WTC11 (cell line): ENCODE measurements at regions not wholly inside any gene's neighbourhood (a gene's known extent, or its start where the extent isn't known, plus 50 kb on each side); places are given as distances from the start of the nearest gene placed in this dataset.
"Not testable (repeated sequence)": the region's sequence is repeated elsewhere in the genome, so short reads cannot be mapped to it uniquely, and the experiment has no call there.

Experiments used
- ESRRA ChIP-seq: sonication (generic); formaldehyde crosslinking; IDR thresholded peaks from 2 replicates; pipeline ENCODE4 v1.8.1; 2022; ENCODE audit warnings: mild to moderate bottlenecking, missing genetic modification reagents, borderline replicate concordance
- FOXJ3 ChIP-seq: sonication (generic); formaldehyde crosslinking; IDR thresholded peaks from 2 replicates; pipeline ENCODE4 v1.9.0; 2021; ENCODE audit warnings: missing genetic modification reagents, mild to moderate bottlenecking, borderline replicate concordance
- TCF7 ChIP-seq: sonication (generic); formaldehyde crosslinking; IDR thresholded peaks from 2 replicates; pipeline ENCODE4 v1.8.0; 2022; ENCODE audit warnings: mild to moderate bottlenecking, low read depth, missing genetic modification reagents, moderate library complexity
- TF ChIP-seq, protein P1 (sequence below): sonication (generic); formaldehyde crosslinking; IDR thresholded peaks from 2 replicates; pipeline ENCODE4 v1.8.0; 2022; ENCODE audit warnings: mild to moderate bottlenecking, missing genetic modification reagents
- TF ChIP-seq, protein P2 (sequence below): fragments of 200-600 bp; IDR thresholded peaks from 2 replicates; pipeline ENCODE4 v1.8.0; 2022; ENCODE audit warnings: antibody characterized with exemption

DNA sequence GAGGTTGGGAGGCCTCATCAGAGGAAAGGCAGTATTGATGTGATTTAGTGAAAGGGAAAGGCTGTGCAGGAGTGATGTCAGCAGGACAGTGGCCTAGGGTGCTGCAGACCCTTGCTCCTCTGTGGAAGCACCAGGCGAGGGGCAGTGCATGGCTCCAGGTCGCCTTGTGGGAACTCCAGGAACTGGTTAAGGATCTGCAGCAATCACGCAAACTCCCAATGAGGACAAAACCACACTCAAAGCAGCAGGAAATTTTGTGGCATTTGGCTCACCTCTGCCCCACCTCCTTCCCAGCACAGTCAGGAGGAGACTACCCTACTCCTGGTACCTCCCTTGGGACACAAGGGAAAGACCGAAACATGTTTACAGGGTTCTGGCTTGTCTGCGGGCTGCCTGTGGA is 251.5 kb downstream of the GADD45G start:
- TF ChIP-seq, protein P1, sequence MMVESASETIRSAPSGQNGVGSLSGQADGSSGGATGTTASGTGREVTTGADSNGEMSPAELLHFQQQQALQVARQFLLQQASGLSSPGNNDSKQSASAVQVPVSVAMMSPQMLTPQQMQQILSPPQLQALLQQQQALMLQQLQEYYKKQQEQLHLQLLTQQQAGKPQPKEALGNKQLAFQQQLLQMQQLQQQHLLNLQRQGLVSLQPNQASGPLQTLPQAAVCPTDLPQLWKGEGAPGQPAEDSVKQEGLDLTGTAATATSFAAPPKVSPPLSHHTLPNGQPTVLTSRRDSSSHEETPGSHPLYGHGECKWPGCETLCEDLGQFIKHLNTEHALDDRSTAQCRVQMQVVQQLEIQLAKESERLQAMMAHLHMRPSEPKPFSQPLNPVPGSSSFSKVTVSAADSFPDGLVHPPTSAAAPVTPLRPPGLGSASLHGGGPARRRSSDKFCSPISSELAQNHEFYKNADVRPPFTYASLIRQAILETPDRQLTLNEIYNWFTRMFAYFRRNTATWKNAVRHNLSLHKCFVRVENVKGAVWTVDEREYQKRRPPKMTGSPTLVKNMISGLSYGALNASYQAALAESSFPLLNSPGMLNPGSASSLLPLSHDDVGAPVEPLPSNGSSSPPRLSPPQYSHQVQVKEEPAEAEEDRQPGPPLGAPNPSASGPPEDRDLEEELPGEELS (CRISPR knock-in tag) = not testable (repeated sequence)
- TF ChIP-seq, protein P2, sequence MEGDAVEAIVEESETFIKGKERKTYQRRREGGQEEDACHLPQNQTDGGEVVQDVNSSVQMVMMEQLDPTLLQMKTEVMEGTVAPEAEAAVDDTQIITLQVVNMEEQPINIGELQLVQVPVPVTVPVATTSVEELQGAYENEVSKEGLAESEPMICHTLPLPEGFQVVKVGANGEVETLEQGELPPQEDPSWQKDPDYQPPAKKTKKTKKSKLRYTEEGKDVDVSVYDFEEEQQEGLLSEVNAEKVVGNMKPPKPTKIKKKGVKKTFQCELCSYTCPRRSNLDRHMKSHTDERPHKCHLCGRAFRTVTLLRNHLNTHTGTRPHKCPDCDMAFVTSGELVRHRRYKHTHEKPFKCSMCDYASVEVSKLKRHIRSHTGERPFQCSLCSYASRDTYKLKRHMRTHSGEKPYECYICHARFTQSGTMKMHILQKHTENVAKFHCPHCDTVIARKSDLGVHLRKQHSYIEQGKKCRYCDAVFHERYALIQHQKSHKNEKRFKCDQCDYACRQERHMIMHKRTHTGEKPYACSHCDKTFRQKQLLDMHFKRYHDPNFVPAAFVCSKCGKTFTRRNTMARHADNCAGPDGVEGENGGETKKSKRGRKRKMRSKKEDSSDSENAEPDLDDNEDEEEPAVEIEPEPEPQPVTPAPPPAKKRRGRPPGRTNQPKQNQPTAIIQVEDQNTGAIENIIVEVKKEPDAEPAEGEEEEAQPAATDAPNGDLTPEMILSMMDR = not testable (repeated sequence)
- not testable (repeated sequence) for TF ChIP-seq FOXJ3, TCF7, ESRRA (CRISPR knock-in tag)
